GM12891 (cell line): ENCODE measurements at regions not wholly inside any gene's neighbourhood (a gene's known extent, or its start where the extent isn't known, plus 50 kb on each side); places are given as distances from the start of the nearest gene placed in this dataset.

Source experiments
- POLR2A ChIP-seq: IDR thresholded peaks from 2 replicates; pipeline ENCODE4 v1.6.1; 2011; ENCODE audit warnings: low read depth, low read length, control low read depth
- TAF1 ChIP-seq: IDR thresholded peaks from 2 replicates; pipeline ENCODE4 v1.6.1; 2011; ENCODE audit warnings: low read depth, low read length, control low read depth

- TF ChIP-seq TAF1 (no peak), POLR2A (no peak)
Measured at GRCh38 chr20:19077370-19078220, 134.8 kb upstream of the SLC24A3 start.
